GM21723 (cell line): ENCODE measurements at regions not wholly inside any gene's neighbourhood (a gene's known extent, or its start where the extent isn't known, plus 50 kb on each side); places are given as distances from the start of the nearest gene placed in this dataset.
A peak's percentile ranks its signal among the peaks of the same experiment; 100 is the strongest.
"Not testable (repeated sequence)": the region's sequence is repeated elsewhere in the genome, so short reads cannot be mapped to it uniquely, and the experiment has no call there.

Experiments used
- ATAC-seq: cut with Tn5 transposase; IDR thresholded peaks from one replicate; pipeline ENCODE4 v1.9.1; 2021; ENCODE audit warnings: mild to moderate bottlenecking, moderate library complexity; ENCODE audit not compliant: unreplicated experiment

GRCh38 chr3:23701716-23702597, 103.8 kb upstream of the UBE2E1 start:
- no peak for ATAC-seq

- ATAC-seq = no peak
These were observed 101.5 kb upstream of the UBE2E1 start for GRCh38 chr3:23704298-23704697.

- ATAC-seq = no peak
These were observed 99.6 kb upstream of the UBE2E1 start for GRCh38 chr3:23706111-23706510.

- no peak for ATAC-seq
These were observed 95.8 kb upstream of the UBE2E1 start for GRCh38 chr3:23709987-23710386.

GRCh38 chr3:23710555-23710954, 95.2 kb upstream of the UBE2E1 start:
- ATAC-seq = no peak

- ATAC-seq = peak; percentile 75
These were observed 93.8 kb upstream of the UBE2E1 start for GRCh38 chr3:23711916-23712494.

GRCh38 chr3:23712656-23713559, 92.8 kb upstream of the UBE2E1 start:
- ATAC-seq = no peak

GRCh38 chr3:23713641-23714040, 92.1 kb upstream of the UBE2E1 start:
- ATAC-seq = no peak

GRCh38 chr3:23720059-23720458, 85.7 kb upstream of the UBE2E1 start:
- no peak for ATAC-seq

GRCh38 chr3:23720885-23721284, 84.9 kb upstream of the UBE2E1 start:
- no peak for ATAC-seq

- ATAC-seq = no peak
These were observed 82.6 kb upstream of the UBE2E1 start for GRCh38 chr3:23723141-23723540.

GRCh38 chr3:23723930-23724329, 81.8 kb upstream of the UBE2E1 start:
- ATAC-seq = peak; percentile 39

GRCh38 chr3:23726811-23727548, 78.8 kb upstream of the UBE2E1 start:
- ATAC-seq = peak; percentile 80

- no peak for ATAC-seq
These were observed 77.1 kb upstream of the UBE2E1 start for GRCh38 chr3:23728601-23729117.

- not testable (repeated sequence) for ATAC-seq
These were observed 76.4 kb upstream of the UBE2E1 start for GRCh38 chr3:23729362-23729761.

- ATAC-seq = no peak
These were observed 71.3 kb upstream of the UBE2E1 start for GRCh38 chr3:23734481-23734880.

GRCh38 chr3:23735062-23735461, 70.7 kb upstream of the UBE2E1 start:
- ATAC-seq = no peak

- no peak for ATAC-seq
These were observed 70.0 kb upstream of the UBE2E1 start for GRCh38 chr3:23735535-23736326.

- no peak for ATAC-seq
These were observed 66.8 kb upstream of the UBE2E1 start for GRCh38 chr3:23738944-23739343.

- no peak for ATAC-seq
These were observed 66.2 kb upstream of the UBE2E1 start for GRCh38 chr3:23739536-23739935.
